Limb (tissue), 2 donors: ENCODE measurements at regions not wholly inside any gene's neighbourhood (a gene's known extent, or its start where the extent isn't known, plus 50 kb on each side); places are given as distances from the start of the nearest gene placed in this dataset.

Experiments
- DNase-seq, 2 donors: peaks; one replicate each; pipeline ENCODE4 v3.0.0-alpha.2; 2016; ENCODE audit errors: extremely low spot score in 2 of 2

GRCh38 chr3:144221761-144222160, 250.1 kb downstream of the DIPK2A start:
- DNase-seq: peak in 1 of 2 donors; percentile 40

GRCh38 chr3:144229330-144229729, 257.7 kb downstream of the DIPK2A start:
- no peak for DNase-seq

GRCh38 chr3:144229953-144230352, 258.3 kb downstream of the DIPK2A start:
- DNase-seq: no peak

DNA sequence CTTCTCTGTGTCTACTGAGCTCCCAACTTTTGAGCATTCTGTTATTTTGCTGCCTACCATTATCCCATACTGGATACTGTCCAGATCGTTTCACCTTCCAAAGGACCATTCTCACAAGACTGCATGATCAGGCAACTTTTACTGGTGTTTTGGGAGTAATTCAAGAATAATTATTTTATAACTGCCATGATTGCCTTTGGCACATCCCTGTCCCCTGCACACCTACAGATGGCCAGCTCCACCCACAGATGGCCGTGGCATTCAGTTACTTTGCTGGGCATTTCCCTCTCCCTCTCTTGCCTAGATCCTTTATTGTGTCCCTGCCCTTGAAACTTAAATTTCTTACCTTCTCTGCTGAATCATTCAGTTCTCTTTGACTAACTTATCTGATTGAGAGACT, 263.9 kb downstream of the DIPK2A start:
- no peak for DNase-seq

GRCh38 chr3:144237351-144237750, 265.7 kb downstream of the DIPK2A start:
- no peak for DNase-seq

GRCh38 chr3:144241404-144241803, 269.8 kb downstream of the DIPK2A start:
- peak; percentile 37 to 73 for DNase-seq

DNA sequence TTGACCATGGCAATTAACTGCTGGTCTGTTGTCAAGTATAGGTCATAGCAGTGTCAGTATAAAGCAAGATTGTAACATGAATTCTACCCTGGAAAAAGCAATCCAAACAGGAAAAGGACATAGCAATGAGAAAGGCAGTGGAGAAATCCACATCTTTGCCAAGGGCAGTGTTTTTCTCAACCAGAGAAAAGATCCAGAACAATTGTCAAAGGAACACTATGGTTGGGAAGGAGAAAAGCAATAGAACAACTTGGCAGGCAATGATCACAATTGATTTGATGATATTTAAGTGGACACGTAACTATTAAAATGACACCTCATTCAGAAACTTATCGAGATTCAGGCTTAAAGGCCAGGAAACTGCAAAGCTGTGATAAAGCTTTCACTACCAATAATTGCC, 271.1 kb downstream of the DIPK2A start:
- DNase-seq: no peak

DNA sequence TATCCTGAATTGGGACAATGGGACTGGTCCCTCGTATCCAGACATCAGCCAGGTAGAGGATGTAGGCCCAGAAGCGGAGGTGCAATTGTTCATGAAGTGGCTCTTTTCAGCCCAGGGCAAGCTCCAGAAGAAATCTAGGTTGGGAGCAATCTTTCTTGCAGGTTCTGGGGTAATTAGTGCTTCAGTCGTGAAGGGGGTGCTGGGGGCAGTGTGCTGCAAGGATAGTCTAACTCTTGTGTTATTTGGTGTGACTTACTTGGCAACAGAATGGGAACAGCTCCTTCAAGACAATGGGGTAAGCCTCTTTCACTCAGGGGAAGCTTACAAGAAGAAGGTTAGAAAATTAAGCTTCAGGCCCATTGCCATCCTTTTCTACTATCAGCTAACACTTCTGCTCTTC, 273.0 kb downstream of the DIPK2A start:
- no peak for DNase-seq

DNA sequence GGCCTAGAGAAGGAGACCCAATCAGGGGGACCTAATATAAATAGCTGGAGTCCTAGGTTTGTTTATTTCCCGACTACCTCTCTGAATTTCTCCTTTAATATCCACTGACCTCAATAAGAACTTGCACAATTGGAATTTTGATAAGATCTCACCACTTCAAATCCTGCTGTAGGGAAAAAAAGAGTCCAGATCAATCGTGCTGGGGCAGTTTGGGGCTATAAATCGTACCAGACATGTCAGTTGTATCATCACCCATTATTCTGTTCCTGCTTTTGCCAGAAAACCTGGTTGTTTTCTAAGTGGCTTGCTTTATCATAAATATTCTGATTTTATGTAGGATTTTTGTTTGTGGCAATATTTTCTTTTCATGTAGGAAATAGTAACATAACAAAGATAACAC, 281.3 kb downstream of the DIPK2A start:
- DNase-seq: no peak

GRCh38 chr3:144257381-144257780, 285.8 kb downstream of the DIPK2A start:
- DNase-seq: no peak

DNA sequence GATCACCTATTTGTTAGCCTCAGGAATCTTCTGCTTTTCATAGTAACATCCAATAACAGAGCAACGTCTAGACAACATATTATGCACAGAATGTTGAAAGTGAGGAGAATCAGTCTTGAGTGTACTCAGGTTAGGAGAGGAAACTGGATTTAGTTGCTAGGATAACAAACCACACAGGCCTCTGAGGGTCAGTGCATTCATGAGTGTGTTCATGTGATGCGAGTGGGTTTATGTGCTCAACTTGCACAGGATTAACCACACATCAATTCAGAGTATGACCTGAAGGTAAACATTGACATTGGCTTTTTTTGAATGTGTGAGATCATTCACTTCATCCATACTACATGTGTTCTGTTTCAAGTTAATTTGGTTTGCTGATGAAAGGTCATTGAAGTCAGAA, 287.6 kb downstream of the DIPK2A start:
- DNase-seq: no peak

DNA sequence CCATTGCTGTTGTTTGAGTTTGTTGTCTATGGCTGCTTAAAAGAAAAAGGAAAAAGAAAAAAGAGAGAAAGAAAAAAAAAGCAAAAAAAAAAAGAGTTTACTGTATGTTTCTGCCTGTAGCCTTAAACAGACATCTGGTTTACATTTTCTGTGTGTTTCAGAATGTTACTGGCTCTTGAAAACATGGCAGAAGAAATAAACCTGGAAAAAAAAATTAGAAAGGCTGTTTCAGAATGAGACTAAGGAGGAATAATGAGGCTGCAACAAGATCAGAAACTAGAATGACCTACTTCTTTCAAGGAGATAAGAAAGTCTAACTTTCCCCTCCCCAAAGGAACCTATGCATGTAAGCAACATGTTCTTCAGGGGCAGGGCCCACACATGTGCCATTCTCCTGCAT, 292.1 kb downstream of the DIPK2A start:
- peak in 1 of 2 donors; percentile 30 for DNase-seq

- DNase-seq: no peak
Measured at GRCh38 chr3:144264350-144264749, 292.7 kb downstream of the DIPK2A start.

DNA sequence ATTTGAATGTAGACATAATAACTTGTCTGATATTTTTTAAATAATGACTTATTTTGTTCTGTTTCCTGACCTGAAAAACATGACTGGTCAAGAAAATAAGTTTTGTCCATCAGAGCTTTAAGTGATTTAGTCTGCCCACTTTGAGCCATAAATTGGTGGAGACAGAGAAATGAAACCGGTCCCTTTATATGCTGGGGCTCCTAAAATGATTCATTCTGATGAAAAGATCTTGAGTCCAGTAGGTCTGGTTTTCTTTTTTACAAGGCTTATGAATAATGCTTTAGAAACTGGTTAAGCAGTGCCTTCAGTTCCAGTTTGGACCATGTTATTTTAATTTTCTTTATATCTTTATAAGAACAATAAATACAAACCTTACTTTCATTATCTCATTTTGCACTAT, 293.2 kb downstream of the DIPK2A start:
- DNase-seq: no peak

DNA sequence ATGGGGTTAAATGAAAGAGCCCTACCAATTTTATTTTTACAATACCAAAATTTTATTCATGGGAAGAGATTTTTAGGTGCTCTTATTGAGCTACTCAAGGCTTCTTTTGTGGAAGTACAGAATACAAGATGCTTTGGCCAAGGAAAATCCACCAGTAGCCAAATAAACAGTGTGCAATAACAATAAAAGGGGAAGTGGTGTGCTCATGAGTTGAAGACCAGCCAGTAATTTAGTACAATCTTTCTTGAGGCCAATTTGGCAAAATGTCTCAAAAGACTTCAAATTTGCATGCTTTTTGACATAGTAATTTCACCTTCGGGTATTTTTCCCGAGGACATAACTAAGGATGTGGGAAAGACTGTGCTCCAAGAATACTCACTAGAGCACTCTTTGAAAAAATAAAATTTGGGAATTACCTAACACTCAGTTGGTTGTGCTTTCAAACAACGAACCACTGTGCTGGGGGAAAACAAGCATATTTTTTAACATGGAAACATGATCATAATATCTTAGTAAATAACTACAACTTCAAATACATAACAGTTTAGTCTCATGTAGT, 294.0 kb downstream of the DIPK2A start:
- DNase-seq: peak in 1 of 2 donors; percentile 59

GRCh38 chr3:144270100-144270499, 298.5 kb downstream of the DIPK2A start:
- DNase-seq: no peak

DNA sequence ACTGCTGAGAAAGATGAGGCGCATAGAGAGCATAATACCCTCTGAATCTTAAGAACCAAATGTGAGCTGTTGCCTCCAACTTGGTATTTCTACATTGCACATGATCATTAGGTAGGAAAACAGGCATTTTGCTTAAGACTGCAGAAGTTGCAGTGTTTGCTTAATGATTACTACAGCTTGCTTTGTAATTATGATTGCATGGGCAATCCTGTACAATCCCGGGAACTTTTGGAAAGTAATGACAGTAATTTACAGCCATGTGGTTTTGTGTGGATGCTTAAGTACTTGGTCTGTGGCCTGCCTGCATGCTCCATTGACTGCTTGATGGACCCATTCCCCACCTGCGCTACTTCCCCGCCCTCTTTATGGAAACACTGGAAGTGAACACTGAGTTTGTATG, 301.1 kb downstream of the DIPK2A start:
- no peak for DNase-seq

DNA sequence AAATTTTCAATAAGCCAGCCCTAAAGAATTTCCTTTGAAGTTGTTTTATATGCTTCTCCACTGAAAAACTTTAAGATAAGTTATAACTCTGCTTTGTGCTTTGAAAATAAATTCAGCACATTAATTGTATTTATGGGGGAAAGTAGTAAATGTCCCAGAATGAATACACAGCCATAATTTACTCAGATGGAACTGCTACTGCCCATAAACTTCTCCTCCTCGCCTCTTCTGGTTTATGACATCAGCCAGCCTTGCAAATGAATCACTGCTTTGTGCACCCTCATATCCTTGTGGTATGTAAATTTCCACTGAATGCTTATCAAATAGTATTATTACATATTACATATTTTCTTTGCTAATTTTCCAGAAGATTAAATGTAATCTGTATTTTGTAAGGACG, 302.0 kb downstream of the DIPK2A start:
- no peak for DNase-seq

GRCh38 chr3:144275005-144275404, 303.4 kb downstream of the DIPK2A start:
- DNase-seq: no peak

- no peak for DNase-seq
Measured at GRCh38 chr3:144282313-144282712, 310.7 kb downstream of the DIPK2A start.

DNA sequence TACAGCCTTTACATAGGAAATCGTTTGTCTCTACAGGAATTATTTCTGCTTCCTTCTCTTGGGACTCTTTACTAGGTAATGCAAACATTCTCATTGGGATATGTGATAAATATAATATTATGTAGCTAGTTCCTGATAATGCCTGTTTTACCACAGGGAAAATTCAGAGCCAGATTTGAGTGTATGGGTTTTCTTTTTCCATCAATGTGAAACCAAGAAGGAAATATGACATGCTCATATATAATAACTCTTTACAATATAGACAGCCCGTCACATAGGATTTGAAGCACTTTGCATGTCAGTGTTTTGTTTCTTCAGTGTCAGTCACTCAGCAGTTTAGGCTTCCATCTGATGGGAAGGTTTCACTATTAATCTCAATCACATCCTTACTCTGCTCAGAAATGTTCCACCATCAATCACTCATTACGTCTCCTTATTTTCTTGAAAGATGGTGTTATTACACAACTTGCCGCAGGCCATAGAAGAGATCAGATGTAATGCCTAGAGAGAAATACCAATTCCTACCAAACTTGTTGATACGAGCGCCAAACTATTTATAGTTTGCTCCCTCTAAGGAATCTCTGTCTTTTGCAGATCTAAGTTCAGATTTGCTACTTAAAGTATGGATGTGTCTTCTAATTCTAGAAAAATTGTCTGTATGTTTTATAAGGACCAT, 314.8 kb downstream of the DIPK2A start:
- no peak for DNase-seq

GRCh38 chr3:144287001-144287400, 315.4 kb downstream of the DIPK2A start:
- no peak for DNase-seq

DNA sequence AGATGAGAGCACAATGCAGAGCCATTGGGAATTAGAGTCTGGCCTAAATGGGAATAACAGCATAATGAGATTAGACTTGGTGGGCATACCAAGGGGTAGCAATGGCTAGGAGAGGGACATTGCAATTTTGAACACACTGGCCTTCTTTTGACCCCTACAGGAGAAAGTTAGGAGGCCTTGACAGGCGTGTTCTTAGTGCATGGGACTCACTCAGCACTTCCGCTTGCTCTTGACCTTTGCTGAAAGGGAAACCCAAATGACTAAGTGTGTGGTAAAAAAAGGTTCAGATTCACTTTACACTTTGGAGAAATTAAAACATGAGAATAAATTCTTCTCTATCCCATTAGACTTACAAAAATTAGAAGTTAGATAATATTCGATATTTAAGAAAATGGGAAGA, 317.4 kb downstream of the DIPK2A start:
- DNase-seq: no peak
